ENCODE measurements at regions not wholly inside any gene's neighbourhood (a gene's known extent, or its start where the extent isn't known, plus 50 kb on each side); places are given as distances from the start of the nearest gene placed in this dataset.

- no peak for TF ChIP-seq STAT1 (IDR thresholded peaks at IDR 0.05; ENCODE audit: unreplicated experiment)
Observed at GRCh38 chr11:96567667-96568066, 177.9 kb downstream of the JRKL start (continued).

DNA sequence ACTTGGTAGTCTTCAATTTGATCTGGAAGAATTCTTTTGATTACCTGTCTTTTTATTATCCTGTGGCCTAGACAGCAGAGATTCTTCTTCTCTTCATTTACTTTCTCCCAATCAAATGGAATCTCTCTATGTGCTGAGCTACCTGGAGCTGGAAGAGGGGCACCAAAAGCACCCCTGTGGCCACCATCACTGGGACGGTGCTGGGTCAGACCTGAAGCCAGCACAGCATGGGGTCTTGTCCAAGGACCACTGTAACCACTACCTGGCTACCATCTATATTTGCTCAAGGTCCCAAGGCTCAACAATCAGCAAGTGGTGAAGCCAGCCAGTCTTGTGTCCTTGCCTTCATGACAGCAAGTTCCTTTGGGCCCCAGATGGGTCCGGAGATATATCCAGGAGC, 186.6 kb downstream of the JRKL start:
- peaks cover 6% of the 10 kb centered on the region; the same call in 1 of the 2 replicates for H3K9me2 ChIP-seq (ENCODE audit: insufficient read depth)
- H3K4me3 ChIP-seq: no peak overlapping the region
- H3K4me1 ChIP-seq (ENCODE audit: insufficient read depth): peaks cover 17% of the 10 kb centered on the region
- TF ChIP-seq EZH2phosphoT487 (IDR thresholded peaks at IDR 0.05; ENCODE audit: unreplicated experiment): no peak
- TF ChIP-seq POLR2AphosphoS5 (IDR thresholded peaks at IDR 0.05; ENCODE audit: low read depth): no peak
- TF ChIP-seq, protein P1, sequence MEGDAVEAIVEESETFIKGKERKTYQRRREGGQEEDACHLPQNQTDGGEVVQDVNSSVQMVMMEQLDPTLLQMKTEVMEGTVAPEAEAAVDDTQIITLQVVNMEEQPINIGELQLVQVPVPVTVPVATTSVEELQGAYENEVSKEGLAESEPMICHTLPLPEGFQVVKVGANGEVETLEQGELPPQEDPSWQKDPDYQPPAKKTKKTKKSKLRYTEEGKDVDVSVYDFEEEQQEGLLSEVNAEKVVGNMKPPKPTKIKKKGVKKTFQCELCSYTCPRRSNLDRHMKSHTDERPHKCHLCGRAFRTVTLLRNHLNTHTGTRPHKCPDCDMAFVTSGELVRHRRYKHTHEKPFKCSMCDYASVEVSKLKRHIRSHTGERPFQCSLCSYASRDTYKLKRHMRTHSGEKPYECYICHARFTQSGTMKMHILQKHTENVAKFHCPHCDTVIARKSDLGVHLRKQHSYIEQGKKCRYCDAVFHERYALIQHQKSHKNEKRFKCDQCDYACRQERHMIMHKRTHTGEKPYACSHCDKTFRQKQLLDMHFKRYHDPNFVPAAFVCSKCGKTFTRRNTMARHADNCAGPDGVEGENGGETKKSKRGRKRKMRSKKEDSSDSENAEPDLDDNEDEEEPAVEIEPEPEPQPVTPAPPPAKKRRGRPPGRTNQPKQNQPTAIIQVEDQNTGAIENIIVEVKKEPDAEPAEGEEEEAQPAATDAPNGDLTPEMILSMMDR (conservative IDR thresholded peaks at IDR 0.05; ENCODE audit: low read depth in 2 of 2): no peak
- TF ChIP-seq ETS1 (IDR thresholded peaks at IDR 0.05): no peak
- TF ChIP-seq, protein P2, sequence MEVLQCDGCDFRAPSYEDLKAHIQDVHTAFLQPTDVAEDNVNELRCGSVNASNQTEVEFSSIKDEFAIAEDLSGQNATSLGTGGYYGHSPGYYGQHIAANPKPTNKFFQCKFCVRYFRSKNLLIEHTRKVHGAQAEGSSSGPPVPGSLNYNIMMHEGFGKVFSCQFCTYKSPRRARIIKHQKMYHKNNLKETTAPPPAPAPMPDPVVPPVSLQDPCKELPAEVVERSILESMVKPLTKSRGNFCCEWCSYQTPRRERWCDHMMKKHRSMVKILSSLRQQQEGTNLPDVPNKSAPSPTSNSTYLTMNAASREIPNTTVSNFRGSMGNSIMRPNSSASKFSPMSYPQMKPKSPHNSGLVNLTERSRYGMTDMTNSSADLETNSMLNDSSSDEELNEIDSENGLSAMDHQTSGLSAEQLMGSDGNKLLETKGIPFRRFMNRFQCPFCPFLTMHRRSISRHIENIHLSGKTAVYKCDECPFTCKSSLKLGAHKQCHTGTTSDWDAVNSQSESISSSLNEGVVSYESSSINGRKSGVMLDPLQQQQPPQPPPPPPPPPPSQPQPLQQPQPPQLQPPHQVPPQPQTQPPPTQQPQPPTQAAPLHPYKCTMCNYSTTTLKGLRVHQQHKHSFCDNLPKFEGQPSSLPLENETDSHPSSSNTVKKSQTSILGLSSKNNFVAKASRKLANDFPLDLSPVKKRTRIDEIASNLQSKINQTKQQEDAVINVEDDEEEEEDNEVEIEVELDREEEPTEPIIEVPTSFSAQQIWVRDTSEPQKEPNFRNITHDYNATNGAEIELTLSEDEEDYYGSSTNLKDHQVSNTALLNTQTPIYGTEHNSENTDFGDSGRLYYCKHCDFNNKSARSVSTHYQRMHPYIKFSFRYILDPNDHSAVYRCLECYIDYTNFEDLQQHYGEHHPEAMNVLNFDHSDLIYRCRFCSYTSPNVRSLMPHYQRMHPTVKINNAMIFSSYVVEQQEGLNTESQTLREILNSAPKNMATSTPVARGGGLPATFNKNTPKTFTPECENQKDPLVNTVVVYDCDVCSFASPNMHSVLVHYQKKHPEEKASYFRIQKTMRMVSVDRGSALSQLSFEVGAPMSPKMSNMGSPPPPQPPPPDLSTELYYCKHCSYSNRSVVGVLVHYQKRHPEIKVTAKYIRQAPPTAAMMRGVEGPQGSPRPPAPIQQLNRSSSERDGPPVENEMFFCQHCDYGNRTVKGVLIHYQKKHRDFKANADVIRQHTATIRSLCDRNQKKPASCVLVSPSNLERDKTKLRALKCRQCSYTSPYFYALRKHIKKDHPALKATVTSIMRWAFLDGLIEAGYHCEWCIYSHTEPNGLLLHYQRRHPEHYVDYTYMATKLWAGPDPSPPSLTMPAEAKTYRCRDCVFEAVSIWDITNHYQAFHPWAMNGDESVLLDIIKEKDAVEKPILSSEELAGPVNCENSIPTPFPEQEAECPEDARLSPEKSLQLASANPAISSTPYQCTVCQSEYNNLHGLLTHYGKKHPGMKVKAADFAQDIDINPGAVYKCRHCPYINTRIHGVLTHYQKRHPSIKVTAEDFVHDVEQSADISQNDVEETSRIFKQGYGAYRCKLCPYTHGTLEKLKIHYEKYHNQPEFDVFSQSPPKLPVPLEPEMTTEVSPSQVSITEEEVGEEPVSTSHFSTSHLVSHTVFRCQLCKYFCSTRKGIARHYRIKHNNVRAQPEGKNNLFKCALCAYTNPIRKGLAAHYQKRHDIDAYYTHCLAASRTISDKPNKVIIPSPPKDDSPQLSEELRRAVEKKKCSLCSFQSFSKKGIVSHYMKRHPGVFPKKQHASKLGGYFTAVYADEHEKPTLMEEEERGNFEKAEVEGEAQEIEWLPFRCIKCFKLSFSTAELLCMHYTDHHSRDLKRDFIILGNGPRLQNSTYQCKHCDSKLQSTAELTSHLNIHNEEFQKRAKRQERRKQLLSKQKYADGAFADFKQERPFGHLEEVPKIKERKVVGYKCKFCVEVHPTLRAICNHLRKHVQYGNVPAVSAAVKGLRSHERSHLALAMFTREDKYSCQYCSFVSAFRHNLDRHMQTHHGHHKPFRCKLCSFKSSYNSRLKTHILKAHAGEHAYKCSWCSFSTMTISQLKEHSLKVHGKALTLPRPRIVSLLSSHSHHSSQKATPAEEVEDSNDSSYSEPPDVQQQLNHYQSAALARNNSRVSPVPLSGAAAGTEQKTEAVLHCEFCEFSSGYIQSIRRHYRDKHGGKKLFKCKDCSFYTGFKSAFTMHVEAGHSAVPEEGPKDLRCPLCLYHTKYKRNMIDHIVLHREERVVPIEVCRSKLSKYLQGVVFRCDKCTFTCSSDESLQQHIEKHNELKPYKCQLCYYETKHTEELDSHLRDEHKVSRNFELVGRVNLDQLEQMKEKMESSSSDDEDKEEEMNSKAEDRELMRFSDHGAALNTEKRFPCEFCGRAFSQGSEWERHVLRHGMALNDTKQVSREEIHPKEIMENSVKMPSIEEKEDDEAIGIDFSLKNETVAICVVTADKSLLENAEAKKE (CRISPR knock-in tag; IDR thresholded peaks at IDR 0.05): no peak
- no peak for TF ChIP-seq JUNB (IDR thresholded peaks at IDR 0.05; ENCODE audit: unreplicated experiment)
- TF ChIP-seq ZNF331 (CRISPR knock-in tag; IDR thresholded peaks at IDR 0.05; ENCODE audit: low read depth): no peak
- TF ChIP-seq ZNF114 (CRISPR knock-in tag; IDR thresholded peaks at IDR 0.05): no peak
- no peak for TF ChIP-seq CREB1 (CRISPR knock-in tag; IDR thresholded peaks at IDR 0.05; ENCODE audit: low read depth)
- TF ChIP-seq STAT1 (IDR thresholded peaks at IDR 0.05; ENCODE audit: unreplicated experiment): no peak
- no peak for TF ChIP-seq EZH2 (IDR thresholded peaks at IDR 0.05; ENCODE audit: low read depth, unreplicated experiment)
- no peak for TF ChIP-seq NANOG (IDR thresholded peaks at IDR 0.05; ENCODE audit: borderline replicate concordance)
- TF ChIP-seq REST (IDR thresholded peaks at IDR 0.05; ENCODE audit: unreplicated experiment): no peak
- Mint-ChIP-seq H3K9me3 (no peaks in the 10 kb centered on the region; the same call in 1 of the 3 replicates), H3K27ac (no peak overlapping the region), H3K4me1 (peaks cover 18% of the 10 kb centered on the region), H3K27me3 (ENCODE audit: insufficient read depth, low read depth, poor library complexity) (no peaks in the 10 kb centered on the region), H3K36me3 (ENCODE audit: low read depth) (no peaks in the 10 kb centered on the region), H3K4me3 (no peak overlapping the region)
- H3K27me3 ChIP-seq (ENCODE audit: insufficient read depth): no peaks in the 10 kb centered on the region
- no peak overlapping the region for H2AFZ ChIP-seq
- no peaks in the 10 kb centered on the region for H3K79me2 ChIP-seq (replicated peaks; ENCODE audit: insufficient read depth)
- ATAC-seq (no peak), DNase-seq (ENCODE audit: low spot score) (no peak)
- no peak overlapping the region for H3K4me2 ChIP-seq
- no peak overlapping the region for H3K27ac ChIP-seq (ENCODE audit: low read depth)
- no peaks in the 10 kb centered on the region for H3F3A ChIP-seq (replicated peaks; ENCODE audit: low read depth)
- no peaks in the 10 kb centered on the region for H4K20me1 ChIP-seq (replicated peaks; ENCODE audit: insufficient read depth)
- no peaks in the 10 kb centered on the region; the same call in 1 of the 2 replicates for H3K36me3 ChIP-seq (ENCODE audit: insufficient read depth)

Data from GM23338 (cell line).